ENCODE measurements at regions not wholly inside any gene's neighbourhood (a gene's known extent, or its start where the extent isn't known, plus 50 kb on each side); places are given as distances from the start of the nearest gene placed in this dataset.

- TF ChIP-seq BACH2 (CRISPR knock-in tag; IDR thresholded peaks at IDR 0.05; ENCODE audit: borderline replicate concordance) (no peak), ARNTL (CRISPR knock-in tag; IDR thresholded peaks at IDR 0.05; ENCODE audit: borderline replicate concordance, low read depth) (no peak), ZNF8 (CRISPR knock-in tag; IDR thresholded peaks at IDR 0.05) (no peak), PATZ1 (CRISPR knock-in tag; IDR thresholded peaks at IDR 0.05; ENCODE audit: borderline replicate concordance) (no peak), POU6F1 (CRISPR knock-in tag; IDR thresholded peaks at IDR 0.05; ENCODE audit: borderline replicate concordance, low read depth) (no peak), RARB (CRISPR knock-in tag; IDR thresholded peaks at IDR 0.05) (no peak), ZFP30 (CRISPR knock-in tag; IDR thresholded peaks at IDR 0.05) (no peak)
These were observed 80.2 kb downstream of the MTNR1A start for GRCh38 chr4:186475202-186475601.

All from SK-N-SH treated with all-trans-retinoic acid at 6 μM for 48 hours (cell line).